ENCODE measurements at regions not wholly inside any gene's neighbourhood (a gene's known extent, or its start where the extent isn't known, plus 50 kb on each side); places are given as distances from the start of the nearest gene placed in this dataset.

DNA sequence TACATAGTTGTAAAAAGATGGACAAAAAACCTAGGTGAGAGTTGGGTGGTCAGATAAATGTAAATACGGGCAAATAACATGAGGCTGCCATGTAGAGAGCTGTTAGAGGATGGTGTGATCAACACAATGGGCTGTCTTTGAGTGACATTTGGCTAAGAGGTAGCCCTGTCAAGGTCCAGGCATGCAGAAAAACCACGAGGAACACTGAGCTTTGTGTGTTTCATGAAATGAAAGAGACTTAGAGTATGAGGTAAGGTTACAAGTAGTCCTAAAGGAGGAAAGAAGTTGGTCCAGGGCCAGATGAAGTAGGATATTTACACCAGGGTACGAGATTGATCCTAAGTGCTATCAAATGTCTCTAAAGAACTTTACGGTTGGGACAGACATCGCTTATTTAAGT, 160.9 kb downstream of the RDH14 start:
- Mint-ChIP-seq H3K36me3 (no peaks in the 10 kb centered on the region), H3K4me3 (no peak overlapping the region), H3K27ac (no peak overlapping the region), H3K4me1 (no peaks in the 10 kb centered on the region), H3K9me3 (no peaks in the 10 kb centered on the region), H3K27me3 (peaks cover 4 to 10% of the 10 kb centered on the region in 2 donors)
- Histone ChIP-seq H3K27ac (ENCODE audit: low read length) (no peak overlapping the region), H3K4me3 (ENCODE audit: control insufficient read depth in 1 of 2, extremely low read depth in 1 of 2, low read length in 1 of 2) (no peak overlapping the region), H3K4me1 (ENCODE audit: control insufficient read depth in 1 of 2, extremely low read depth in 1 of 2, insufficient read depth in 2 of 2, low read length in 2 of 2) (no peaks in the 10 kb centered on the region), H3K27me3 (replicated peaks in 1 of 2; ENCODE audit: control insufficient read depth in 2 of 2, extremely low read depth in 1 of 2, insufficient read depth in 2 of 2, low read length in 1 of 2) (peaks cover 0 to 4% of the 10 kb centered on the region in 2 experiments), H3K36me3 (ENCODE audit: control insufficient read depth in 2 of 2, extremely low read depth in 1 of 2, insufficient read depth in 1 of 2, low read length in 1 of 2) (no peaks in the 10 kb centered on the region), H3K9me3 (no peaks in the 10 kb centered on the region)
- no peak for DNase-seq
- ATAC-seq (replicated peaks in 1 of 4) = no peak
- ChIA-PET CTCF (no interaction called here), POLR2A (no interaction called here)
- WGBS (ENCODE audit: insufficient coverage) = 76% methylated on average over 5 of the region's 5 CpGs

DNA sequence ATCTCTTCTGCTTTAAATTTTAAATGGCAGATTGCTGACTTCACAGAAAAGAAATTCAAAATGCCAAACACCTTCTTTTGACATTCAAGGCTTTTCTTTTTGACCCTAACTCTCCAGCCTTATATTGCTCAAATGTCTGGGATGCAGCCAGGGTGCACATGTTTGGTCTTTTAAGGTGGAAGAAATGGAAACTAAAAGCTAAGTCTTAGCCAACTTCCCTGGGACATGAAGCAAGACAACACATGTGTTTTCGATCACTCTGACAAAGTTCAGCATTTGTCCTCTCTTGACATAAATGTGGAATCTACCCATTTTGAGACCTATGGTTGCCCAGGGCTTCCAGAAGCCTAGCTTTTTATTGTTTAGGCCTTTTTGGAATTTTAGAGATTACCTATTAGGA, 161.6 kb downstream of the RDH14 start:
- Mint-ChIP-seq H3K4me1 (no peaks in the 10 kb centered on the region), H3K36me3 (no peaks in the 10 kb centered on the region), H3K27ac (no peak overlapping the region), H3K4me3 (no peak overlapping the region), H3K27me3 (peaks cover 4 to 10% of the 10 kb centered on the region in 2 donors), H3K9me3 (no peaks in the 10 kb centered on the region)
- H3K4me3 ChIP-seq (ENCODE audit: control insufficient read depth in 1 of 2, extremely low read depth in 1 of 2, low read length in 1 of 2) = no peak overlapping the region
- POLR2A ChIA-PET = no interaction called here
- no peak overlapping the region for H3K27ac ChIP-seq (ENCODE audit: low read length)
- no peaks in the 10 kb centered on the region for H3K9me3 ChIP-seq
- H3K27me3 ChIP-seq (replicated peaks in 1 of 2; ENCODE audit: control insufficient read depth in 2 of 2, extremely low read depth in 1 of 2, insufficient read depth in 2 of 2, low read length in 1 of 2) = peaks cover 0 to 4% of the 10 kb centered on the region in 2 experiments
- no peak for DNase-seq
- no peaks in the 10 kb centered on the region for H3K36me3 ChIP-seq (ENCODE audit: control insufficient read depth in 2 of 2, extremely low read depth in 1 of 2, insufficient read depth in 1 of 2, low read length in 1 of 2)
- no peak for ATAC-seq (replicated peaks in 1 of 4)
- no peaks in the 10 kb centered on the region for H3K4me1 ChIP-seq (ENCODE audit: control insufficient read depth in 1 of 2, extremely low read depth in 1 of 2, insufficient read depth in 2 of 2, low read length in 2 of 2)
- CTCF ChIA-PET = no interaction called here
- 100% methylated on average over 1 of the region's 1 CpG for WGBS (ENCODE audit: insufficient coverage)

DNA sequence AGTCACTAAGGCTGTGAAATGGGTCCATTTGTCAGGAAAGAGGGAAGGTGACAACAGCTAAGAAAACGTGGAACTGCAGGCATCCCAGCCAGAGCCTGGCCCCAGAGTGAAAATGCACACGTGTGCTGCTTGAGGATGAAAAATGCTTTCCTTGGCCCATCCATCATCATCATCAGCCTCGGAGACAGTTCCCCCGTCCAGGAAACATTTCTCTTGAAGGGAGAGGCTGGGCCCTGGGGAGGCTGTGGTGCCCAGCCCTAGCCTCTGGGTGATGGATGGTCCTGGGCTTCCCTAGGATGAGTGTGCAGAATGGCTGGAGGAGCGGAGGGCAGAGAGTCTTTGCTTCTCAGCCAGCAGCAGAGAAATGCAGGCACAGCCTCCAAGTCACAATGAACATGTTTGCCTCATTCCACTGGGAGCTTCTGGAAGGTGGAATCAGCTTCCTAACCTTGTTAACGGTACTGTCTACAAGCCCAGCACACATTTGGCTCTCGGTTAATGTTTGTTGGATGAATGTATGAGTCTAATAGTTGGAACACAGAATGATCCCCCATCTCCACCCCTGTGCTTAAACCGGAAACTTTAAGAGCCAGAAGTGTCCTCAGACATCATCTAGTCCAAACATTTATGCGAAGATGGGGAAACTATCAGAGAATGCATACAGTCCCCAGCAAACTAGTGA, 164.0 kb downstream of the RDH14 start:
- Mint-ChIP-seq H3K9me3 (no peaks in the 10 kb centered on the region), H3K27ac (no peak overlapping the region), H3K4me1 (no peaks in the 10 kb centered on the region), H3K36me3 (no peaks in the 10 kb centered on the region), H3K4me3 (no peak overlapping the region), H3K27me3 (peaks cover 4 to 15% of the 10 kb centered on the region in 2 donors)
- 57% methylated on average over 1 of the region's 9 CpGs for WGBS (ENCODE audit: insufficient coverage)
- ATAC-seq (replicated peaks in 1 of 4) = no peak
- CTCF ChIA-PET = no interaction called here
- DNase-seq = no peak
- POLR2A ChIA-PET = no interaction called here
- Histone ChIP-seq H3K27ac (ENCODE audit: low read length) (no peak overlapping the region), H3K4me3 (ENCODE audit: control insufficient read depth in 1 of 2, extremely low read depth in 1 of 2, low read length in 1 of 2) (no peak overlapping the region), H3K36me3 (ENCODE audit: control insufficient read depth in 2 of 2, extremely low read depth in 1 of 2, insufficient read depth in 1 of 2, low read length in 1 of 2) (no peaks in the 10 kb centered on the region), H3K9me3 (no peaks in the 10 kb centered on the region), H3K4me1 (ENCODE audit: control insufficient read depth in 1 of 2, extremely low read depth in 1 of 2, insufficient read depth in 2 of 2, low read length in 2 of 2) (no peaks in the 10 kb centered on the region), H3K27me3 (replicated peaks in 1 of 2; ENCODE audit: control insufficient read depth in 2 of 2, extremely low read depth in 1 of 2, insufficient read depth in 2 of 2, low read length in 1 of 2) (peaks cover 0 to 4% of the 10 kb centered on the region in 2 experiments)

DNA sequence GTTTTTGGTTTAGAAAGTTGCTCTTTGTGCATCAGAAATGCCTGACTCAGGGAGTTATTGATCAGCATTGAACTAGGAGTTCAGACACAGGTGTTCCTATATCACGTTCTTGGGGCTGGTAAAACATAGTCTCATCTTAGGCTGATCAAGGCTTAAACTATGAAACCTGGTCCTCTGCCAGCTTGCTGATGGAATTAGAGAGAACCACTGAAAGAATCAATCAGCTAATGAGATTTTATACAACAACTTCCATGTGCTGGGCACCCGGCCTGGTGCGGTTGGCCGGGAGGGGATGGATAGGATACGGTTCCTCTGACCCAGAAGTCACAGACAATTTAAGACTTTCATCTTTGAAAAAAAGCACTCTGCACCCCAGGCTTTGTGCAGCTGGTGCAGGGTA, 164.9 kb downstream of the RDH14 start:
- peaks cover 4 to 16% of the 10 kb centered on the region in 2 donors for H3K27me3 Mint-ChIP-seq
- no peaks in the 10 kb centered on the region for H3K4me1 Mint-ChIP-seq
- WGBS (ENCODE audit: insufficient coverage) = 86% methylated on average over 1 of the region's 5 CpGs
- Histone ChIP-seq H3K4me1 (ENCODE audit: control insufficient read depth in 1 of 2, extremely low read depth in 1 of 2, insufficient read depth in 2 of 2, low read length in 2 of 2) (no peaks in the 10 kb centered on the region), H3K9me3 (no peaks in the 10 kb centered on the region), H3K4me3 (ENCODE audit: control insufficient read depth in 1 of 2, extremely low read depth in 1 of 2, low read length in 1 of 2) (no peak overlapping the region), H3K27ac (ENCODE audit: low read length) (no peak overlapping the region), H3K36me3 (ENCODE audit: control insufficient read depth in 2 of 2, extremely low read depth in 1 of 2, insufficient read depth in 1 of 2, low read length in 1 of 2) (no peaks in the 10 kb centered on the region), H3K27me3 (replicated peaks in 1 of 2; ENCODE audit: control insufficient read depth in 2 of 2, extremely low read depth in 1 of 2, insufficient read depth in 2 of 2, low read length in 1 of 2) (peaks cover 0 to 4% of the 10 kb centered on the region in 2 experiments)
- no peaks in the 10 kb centered on the region for H3K9me3 Mint-ChIP-seq
- ATAC-seq (replicated peaks in 1 of 4) = no peak
- no peaks in the 10 kb centered on the region for H3K36me3 Mint-ChIP-seq
- H3K4me3 Mint-ChIP-seq = no peak overlapping the region
- no peak for DNase-seq
- ChIA-PET POLR2A (no interaction called here), CTCF (no interaction called here)
- no peak overlapping the region for H3K27ac Mint-ChIP-seq

DNA sequence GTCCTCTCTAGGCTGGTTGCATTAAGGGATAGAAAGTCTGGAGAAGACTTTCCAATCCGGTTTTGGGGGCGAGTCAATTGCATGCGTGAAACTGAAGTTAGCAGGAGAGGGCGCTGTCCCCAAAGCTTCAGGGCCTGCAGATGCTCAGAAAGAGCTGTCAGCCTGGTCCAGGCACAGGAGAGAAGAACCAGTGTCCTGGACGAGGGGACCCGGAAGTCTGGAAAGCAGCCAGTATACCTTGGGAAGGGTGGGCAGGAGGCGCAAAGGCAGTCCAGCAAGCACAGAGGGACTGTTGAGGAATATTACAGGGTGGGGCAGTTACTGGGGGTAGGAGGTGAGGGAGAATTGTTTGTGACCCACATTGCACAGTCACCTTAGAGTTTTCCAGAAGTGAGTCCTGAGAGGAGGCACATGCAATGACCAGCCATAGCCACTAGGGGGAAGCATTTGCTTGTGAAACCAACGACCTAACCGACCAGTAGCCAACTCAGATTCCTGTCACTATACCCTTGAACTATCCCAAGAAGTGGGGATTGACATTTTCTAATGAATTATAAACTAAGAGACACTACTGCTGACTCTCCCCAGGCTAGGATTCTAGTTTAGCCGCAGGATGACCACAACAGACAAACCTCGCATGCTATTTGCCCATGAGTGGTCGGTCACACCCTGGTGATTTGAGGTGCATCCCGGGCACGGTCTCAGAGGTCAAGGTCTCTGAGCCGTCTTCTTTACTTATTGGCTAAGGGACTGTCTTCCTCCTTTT, 172.8 kb downstream of the RDH14 start:
- DNase-seq (peak in 31 of 35 experiments; percentile 5 to 70 (median 34)), ATAC-seq (replicated peaks in 1 of 4) (peak in 3 of 4 experiments; percentile 33 to 50 (median 42))
- ChIA-PET CTCF (interaction anchor here (0.6 to 1.1 kb wide), 5 partner anchors 9 to 887 kb away, joined by 3 read pairs; no protein-coding TSS in a partner anchor), POLR2A (interaction anchor here in 1 of 2 donors (0.6 kb wide), 1 partner anchor 454 kb away, joined by 4 read pairs; no protein-coding TSS in a partner anchor)
- WGBS (ENCODE audit: insufficient coverage) = 80% methylated on average over 13 of the region's 15 CpGs
- peaks cover 0 to 2% of the 10 kb centered on the region in 2 experiments for H3K27me3 ChIP-seq (replicated peaks in 1 of 2; ENCODE audit: control insufficient read depth in 2 of 2, extremely low read depth in 1 of 2, insufficient read depth in 2 of 2, low read length in 1 of 2)
- no peaks in the 10 kb centered on the region for H3K9me3 ChIP-seq
- H3K36me3 ChIP-seq (ENCODE audit: control insufficient read depth in 2 of 2, extremely low read depth in 1 of 2, insufficient read depth in 1 of 2, low read length in 1 of 2) = no peaks in the 10 kb centered on the region
- no peak overlapping the region for H3K4me3 Mint-ChIP-seq
- H3K9me3 Mint-ChIP-seq = no peaks in the 10 kb centered on the region
- H3K4me1 ChIP-seq (ENCODE audit: control insufficient read depth in 1 of 2, extremely low read depth in 1 of 2, insufficient read depth in 2 of 2, low read length in 2 of 2) = no peaks in the 10 kb centered on the region
- H3K27ac Mint-ChIP-seq = no peak overlapping the region
- H3K27ac ChIP-seq (ENCODE audit: low read length) = no peak overlapping the region
- no peaks in the 10 kb centered on the region for H3K4me1 Mint-ChIP-seq
- no peak overlapping the region for H3K4me3 ChIP-seq (ENCODE audit: control insufficient read depth in 1 of 2, extremely low read depth in 1 of 2, low read length in 1 of 2)
- peaks cover 3 to 13% of the 10 kb centered on the region in 2 donors for H3K27me3 Mint-ChIP-seq
- H3K36me3 Mint-ChIP-seq = no peaks in the 10 kb centered on the region

DNA sequence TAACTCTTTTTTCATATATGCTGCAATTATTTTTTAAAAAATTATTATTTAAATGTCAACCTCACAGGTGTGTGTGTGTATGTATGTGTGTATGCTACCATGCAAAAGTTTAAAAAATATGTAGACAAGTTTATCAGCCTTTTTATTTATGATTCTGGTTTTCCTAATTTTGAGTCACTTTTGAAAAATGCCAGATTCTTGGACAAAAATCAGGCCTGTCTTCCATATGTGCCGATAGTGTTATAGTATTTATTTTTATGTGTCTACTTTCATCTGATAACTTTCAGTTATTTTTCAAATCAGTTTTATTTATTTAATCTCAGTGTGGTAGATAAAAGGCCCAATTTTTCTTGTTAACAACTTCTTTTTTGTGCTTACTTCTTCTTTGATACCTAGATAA, 176.2 kb downstream of the RDH14 start:
- Histone ChIP-seq H3K27ac (ENCODE audit: low read length) (no peak overlapping the region), H3K4me3 (ENCODE audit: control insufficient read depth in 1 of 2, extremely low read depth in 1 of 2, low read length in 1 of 2) (no peak overlapping the region), H3K4me1 (ENCODE audit: control insufficient read depth in 1 of 2, extremely low read depth in 1 of 2, insufficient read depth in 2 of 2, low read length in 2 of 2) (no peaks in the 10 kb centered on the region), H3K27me3 (replicated peaks in 1 of 2; ENCODE audit: control insufficient read depth in 2 of 2, extremely low read depth in 1 of 2, insufficient read depth in 2 of 2, low read length in 1 of 2) (peaks cover 0 to 7% of the 10 kb centered on the region in 2 experiments), H3K36me3 (ENCODE audit: control insufficient read depth in 2 of 2, extremely low read depth in 1 of 2, insufficient read depth in 1 of 2, low read length in 1 of 2) (no peaks in the 10 kb centered on the region), H3K9me3 (no peaks in the 10 kb centered on the region)
- Mint-ChIP-seq H3K4me3 (no peak overlapping the region), H3K4me1 (no peaks in the 10 kb centered on the region), H3K27ac (no peak overlapping the region), H3K36me3 (no peaks in the 10 kb centered on the region), H3K27me3 (peaks cover 5 to 7% of the 10 kb centered on the region in 2 donors), H3K9me3 (no peaks in the 10 kb centered on the region)
- ChIA-PET POLR2A (no interaction called here), CTCF (no interaction called here)
- no CpG with 5 or more reads among the region's 1 CpG for WGBS (ENCODE audit: insufficient coverage)
- no peak for DNase-seq
- ATAC-seq (replicated peaks in 1 of 4) = no peak
